ENCODE measurements at regions not wholly inside any gene's neighbourhood (a gene's known extent, or its start where the extent isn't known, plus 50 kb on each side); places are given as distances from the start of the nearest gene placed in this dataset.

- Histone ChIP-seq H3K4me1 (peaks cover 0 to under 1% (median 0%) of the 10 kb centered on the region in 3 donors), H3K27ac (no peak overlapping the region), H3K36me3 (no peaks in the 10 kb centered on the region), H3K27me3 (no peaks in the 10 kb centered on the region), H3K4me3 (no peak overlapping the region), H3K9me3 (peaks cover 0 to 6% (median 3%) of the 10 kb centered on the region in 3 donors)
- no peak for DNase-seq
- TF ChIP-seq CTCF (IDR thresholded peaks at IDR 0.05) = no peak
- TF ChIP-seq POLR2A (IDR thresholded peaks at IDR 0.05) = no peak
- intact Hi-C loops (cut with DNase I) = no loop called here
- 75 to 88% methylated on average over 4 to 5 of the region's 5 CpGs for WGBS, 2 donors
Observed at GRCh38 chr20:10843146-10843711, 169.4 kb upstream of the JAG1 start.

- Histone ChIP-seq H3K9me3 (peaks cover 0 to 2% (median 1%) of the 10 kb centered on the region in 3 donors), H3K27ac (no peak overlapping the region), H3K4me3 (no peak overlapping the region), H3K36me3 (no peaks in the 10 kb centered on the region), H3K4me1 (peaks cover 5 to 14% (median 11%) of the 10 kb centered on the region in 3 donors), H3K27me3 (no peaks in the 10 kb centered on the region)
- intact Hi-C loops (cut with DNase I) = no loop called here
- DNase-seq = no peak
- TF ChIP-seq POLR2A (IDR thresholded peaks at IDR 0.05) (no peak), CTCF (IDR thresholded peaks at IDR 0.05) (no peak)
Observed at GRCh38 chr20:10846766-10847165, 173.0 kb upstream of the JAG1 start.

GRCh38 chr20:10848810-10849370 lies 175.1 kb upstream of the JAG1 start:
- 13 to 28% methylated on average over 6 of the region's 6 CpGs for WGBS, 2 donors
- Histone ChIP-seq H3K9me3 (no peaks in the 10 kb centered on the region), H3K4me3 (no peak overlapping the region), H3K27me3 (no peaks in the 10 kb centered on the region), H3K27ac (peak overlapping the region; percentile 55 to 81 (median 72)), H3K36me3 (no peaks in the 10 kb centered on the region), H3K4me1 (peaks cover 5 to 14% (median 11%) of the 10 kb centered on the region in 3 donors)
- no peak for DNase-seq
- intact Hi-C loops (cut with DNase I) = no loop called here
- TF ChIP-seq POLR2A (IDR thresholded peaks at IDR 0.05) = no peak
- no peak for TF ChIP-seq CTCF (IDR thresholded peaks at IDR 0.05)

GRCh38 chr20:10853176-10853575 lies 179.4 kb upstream of the JAG1 start:
- intact Hi-C loops (cut with DNase I) = no loop called here
- no peaks in the 10 kb centered on the region for H3K27me3 ChIP-seq
- TF ChIP-seq CTCF (IDR thresholded peaks at IDR 0.05) (no peak), POLR2A (IDR thresholded peaks at IDR 0.05) (no peak)
- WGBS, 2 donors = 37 to 71% methylated on average over 2 of the region's 2 CpGs
- H3K4me3 ChIP-seq = no peak overlapping the region
- no peak overlapping the region for H3K27ac ChIP-seq
- no peaks in the 10 kb centered on the region for H3K9me3 ChIP-seq
- no peak for DNase-seq
- no peaks in the 10 kb centered on the region for H3K36me3 ChIP-seq
- peaks cover 5 to 23% (median 21%) of the 10 kb centered on the region in 3 donors for H3K4me1 ChIP-seq

- H3K27me3 ChIP-seq = no peaks in the 10 kb centered on the region
- 91 to 100% methylated on average over 2 to 4 of the region's 4 CpGs for WGBS, 2 donors
- peaks cover 2 to 20% (median 15%) of the 10 kb centered on the region in 3 donors for H3K4me1 ChIP-seq
- no peak overlapping the region for H3K27ac ChIP-seq
- H3K9me3 ChIP-seq = no peaks in the 10 kb centered on the region
- DNase-seq = no peak
- H3K4me3 ChIP-seq = no peak overlapping the region
- intact Hi-C loops (cut with DNase I) = no loop called here
- TF ChIP-seq POLR2A (IDR thresholded peaks at IDR 0.05) (no peak), CTCF (IDR thresholded peaks at IDR 0.05) (no peak)
- no peaks in the 10 kb centered on the region for H3K36me3 ChIP-seq
Observed at GRCh38 chr20:10853731-10854130, 179.9 kb upstream of the JAG1 start.
